C4-2B (cell line): ENCODE measurements at regions not wholly inside any gene's neighbourhood (a gene's known extent, or its start where the extent isn't known, plus 50 kb on each side); places are given as distances from the start of the nearest gene placed in this dataset.

Experiments used
- CTCF ChIP-seq: fragments of 450-650 bp; conservative IDR thresholded peaks from 2 replicates; pipeline ENCODE4 v1.5.1; 2017; ENCODE audit warnings: mild to moderate bottlenecking
- ZFX ChIP-seq: fragments of 450-650 bp; IDR thresholded peaks from 2 replicates; pipeline ENCODE4 v1.6.1; 2017

- no peak for TF ChIP-seq CTCF
- no peak for TF ChIP-seq ZFX
Measured at GRCh38 chr9:89926691-89927220, 321.9 kb downstream of the GADD45G start.
